ENCODE measurements at regions not wholly inside any gene's neighbourhood (a gene's known extent, or its start where the extent isn't known, plus 50 kb on each side); places are given as distances from the start of the nearest gene placed in this dataset.

- in situ Hi-C loops (cut with HindIII; ENCODE audit: low sequenced_read_pairs), result no loop called here
- DNase-seq (ENCODE audit: low read depth, low spot score), result no peak
- no peak for TF ChIP-seq CTCF (IDR thresholded peaks at IDR 0.05; ENCODE audit: low read depth, low read length)
Measured at GRCh38 chr7:106377847-106378361, 93.1 kb upstream of the NAMPT start.

GRCh38 chr7:106376026-106376799 is 91.4 kb upstream of the NAMPT start:
- no peak for TF ChIP-seq CTCF (IDR thresholded peaks at IDR 0.05; ENCODE audit: low read depth, low read length)
- in situ Hi-C loops (cut with HindIII; ENCODE audit: low sequenced_read_pairs), result no loop called here
- no peak overlapping the region for H3K4me3 ChIP-seq (ENCODE audit: low read depth, low read length)
- DNase-seq (ENCODE audit: low read depth, low spot score), result no peak

More at GRCh38 chr7:106377847-106378361, 93.1 kb upstream of the NAMPT start:
- no peak overlapping the region for H3K4me3 ChIP-seq (ENCODE audit: low read depth, low read length)

- in situ Hi-C loops (cut with HindIII; ENCODE audit: low sequenced_read_pairs), result no loop called here
- no peak for DNase-seq (ENCODE audit: low read depth, low spot score)
- no peak for TF ChIP-seq CTCF (IDR thresholded peaks at IDR 0.05; ENCODE audit: low read depth, low read length)
- no peak overlapping the region for H3K4me3 ChIP-seq (ENCODE audit: low read depth, low read length)
Measured at GRCh38 chr7:106375499-106375898, 90.7 kb upstream of the NAMPT start.

GRCh38 chr7:106374437-106374836 is 89.7 kb upstream of the NAMPT start:
- in situ Hi-C loops (cut with HindIII; ENCODE audit: low sequenced_read_pairs), result no loop called here
- no peak overlapping the region for H3K4me3 ChIP-seq (ENCODE audit: low read depth, low read length)
- DNase-seq (ENCODE audit: low read depth, low spot score), result no peak
- TF ChIP-seq CTCF (IDR thresholded peaks at IDR 0.05; ENCODE audit: low read depth, low read length), result no peak

- no peak for DNase-seq (ENCODE audit: low read depth, low spot score)
- no peak for TF ChIP-seq CTCF (IDR thresholded peaks at IDR 0.05; ENCODE audit: low read depth, low read length)
- H3K4me3 ChIP-seq (ENCODE audit: low read depth, low read length), result no peak overlapping the region
- in situ Hi-C loops (cut with HindIII; ENCODE audit: low sequenced_read_pairs), result no loop called here
Measured at GRCh38 chr7:106372595-106373318, 88.0 kb upstream of the NAMPT start.

GRCh38 chr7:106372126-106372525 is 87.3 kb upstream of the NAMPT start:
- no peak overlapping the region for H3K4me3 ChIP-seq (ENCODE audit: low read depth, low read length)
- in situ Hi-C loops (cut with HindIII; ENCODE audit: low sequenced_read_pairs), result no loop called here
- no peak for DNase-seq (ENCODE audit: low read depth, low spot score)
- no peak for TF ChIP-seq CTCF (IDR thresholded peaks at IDR 0.05; ENCODE audit: low read depth, low read length)
